ENCODE measurements at regions not wholly inside any gene's neighbourhood (a gene's known extent, or its start where the extent isn't known, plus 50 kb on each side); places are given as distances from the start of the nearest gene placed in this dataset.

DNA sequence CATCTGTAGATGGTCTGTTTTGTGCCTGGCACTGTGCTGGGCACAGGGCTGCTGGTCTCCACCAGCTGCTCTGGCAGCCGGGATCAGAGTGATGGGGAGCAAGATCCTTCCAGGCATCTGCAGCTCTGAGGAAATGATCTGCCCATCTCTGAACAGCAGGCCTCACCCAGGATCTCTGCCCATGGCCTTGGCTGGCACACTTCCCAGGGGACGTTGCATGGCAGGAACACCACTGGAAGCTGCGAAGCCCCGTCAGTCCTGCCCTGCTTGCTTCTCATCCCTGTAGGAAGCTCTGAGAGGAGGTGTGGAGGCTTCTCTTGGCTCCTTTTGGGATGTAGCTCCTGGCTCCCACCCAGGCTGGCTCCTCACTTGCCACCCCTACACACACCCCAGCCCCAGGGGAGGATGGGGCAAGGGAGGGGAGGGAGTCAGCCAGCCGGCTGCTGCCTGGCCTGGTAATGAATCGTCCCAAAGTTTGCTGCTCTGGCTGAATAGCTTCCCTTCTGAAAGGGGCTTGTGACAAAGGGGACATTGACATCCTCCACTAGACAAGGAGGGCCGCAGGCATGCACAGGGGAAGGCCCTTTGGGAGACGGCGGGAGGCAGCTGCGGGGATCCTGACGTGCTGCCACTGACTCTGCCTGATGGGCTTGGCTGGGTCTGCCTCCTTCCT is 108.9 kb downstream of the VEGFA start:
- TF ChIP-seq CTCF (conservative IDR thresholded peaks at IDR 0.05): no peak
- no peak for TF ChIP-seq EZH2 (IDR thresholded peaks at IDR 0.05; ENCODE audit: low read depth)

Data from PC-9 (cell line).